ENCODE measurements at regions not wholly inside any gene's neighbourhood (a gene's known extent, or its start where the extent isn't known, plus 50 kb on each side); places are given as distances from the start of the nearest gene placed in this dataset.
"Not testable (repeated sequence)": the region's sequence is repeated elsewhere in the genome, so short reads cannot be mapped to it uniquely, and the experiment has no call there.

DNA sequence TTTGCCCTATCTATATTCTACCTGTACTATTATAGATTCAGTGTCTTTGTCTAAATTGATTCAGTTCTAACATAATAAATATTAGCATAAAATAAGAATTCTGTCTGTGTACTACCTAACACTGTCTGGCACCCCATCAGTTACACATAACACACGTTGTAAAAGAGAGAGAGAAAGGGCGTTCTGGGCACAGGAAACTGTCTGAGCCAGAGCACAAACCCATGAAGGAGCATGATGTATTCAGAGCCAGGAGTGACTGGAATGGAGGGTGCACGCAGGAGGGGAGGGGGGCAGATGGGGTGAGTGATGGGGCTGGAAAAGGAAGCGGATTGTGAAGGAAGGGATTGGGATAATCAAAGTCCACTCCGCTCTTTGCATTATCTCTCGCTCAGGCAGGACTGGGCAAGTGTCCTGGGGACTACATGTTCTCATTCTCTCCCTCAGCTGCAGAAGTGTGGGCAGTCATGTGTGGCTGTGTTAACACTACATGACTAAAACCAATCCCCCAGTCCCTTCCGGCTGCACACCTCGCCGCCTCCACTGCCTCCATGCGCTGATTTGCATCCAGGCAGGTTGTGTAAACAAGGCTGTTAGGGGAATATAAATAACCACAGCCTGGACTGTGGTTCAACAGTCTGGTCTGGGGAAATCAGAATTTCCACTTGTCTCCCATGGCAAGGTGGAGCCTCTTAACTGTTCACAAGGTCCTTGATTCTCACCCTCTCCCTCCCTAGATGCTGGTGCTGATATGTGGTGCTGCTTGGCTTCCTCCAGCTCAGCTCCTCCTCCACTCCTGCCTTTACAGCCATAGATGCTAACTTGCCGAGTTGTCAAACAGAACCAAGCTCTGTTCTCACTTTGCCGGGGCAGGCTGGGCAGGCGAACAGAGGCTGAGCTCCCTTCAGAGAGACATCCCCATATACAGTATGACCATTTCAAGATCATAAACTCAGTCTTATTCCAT lies 367.5 kb upstream of the BRINP1 start:
- no peak for DNase-seq

DNA sequence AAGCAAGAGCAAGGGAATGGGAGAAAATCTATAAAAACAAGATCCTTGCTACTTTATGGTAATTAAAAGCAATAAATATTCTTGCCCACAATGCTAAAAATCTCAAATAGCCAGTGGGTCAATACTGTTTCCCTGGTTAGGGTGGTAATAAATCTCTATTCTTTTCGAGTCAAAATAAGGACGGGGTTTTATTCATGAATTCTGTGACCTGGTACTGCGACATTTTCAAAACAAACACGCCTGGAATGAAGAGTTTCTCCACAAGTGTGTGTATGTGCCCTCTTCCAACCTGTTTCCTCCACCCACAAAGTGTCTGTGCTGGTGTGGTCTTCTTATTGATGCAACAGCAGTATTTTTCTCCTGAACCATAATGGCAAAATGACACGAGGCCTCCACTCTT lies 358.8 kb upstream of the BRINP1 start:
- DNase-seq = no peak

DNA sequence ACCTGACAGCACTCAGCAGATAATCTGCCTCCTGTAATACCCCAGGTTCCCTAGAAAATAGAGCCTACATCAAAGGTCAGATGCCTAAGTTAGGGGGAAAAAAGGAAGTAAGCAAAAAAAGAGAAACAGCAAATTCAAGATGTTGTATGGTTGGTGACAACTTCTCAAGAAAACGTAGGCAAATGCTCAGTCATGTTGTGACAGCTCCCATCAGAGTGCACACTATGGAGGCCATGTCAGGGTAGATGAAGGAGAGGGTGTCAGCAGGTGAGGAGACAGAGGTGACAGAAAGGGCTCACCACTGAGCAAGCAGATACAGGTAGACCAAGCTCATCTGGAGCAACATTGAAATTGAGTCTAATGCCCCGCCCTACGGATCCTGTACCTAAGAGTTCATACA lies 356.8 kb upstream of the BRINP1 start:
- no peak for DNase-seq

DNA sequence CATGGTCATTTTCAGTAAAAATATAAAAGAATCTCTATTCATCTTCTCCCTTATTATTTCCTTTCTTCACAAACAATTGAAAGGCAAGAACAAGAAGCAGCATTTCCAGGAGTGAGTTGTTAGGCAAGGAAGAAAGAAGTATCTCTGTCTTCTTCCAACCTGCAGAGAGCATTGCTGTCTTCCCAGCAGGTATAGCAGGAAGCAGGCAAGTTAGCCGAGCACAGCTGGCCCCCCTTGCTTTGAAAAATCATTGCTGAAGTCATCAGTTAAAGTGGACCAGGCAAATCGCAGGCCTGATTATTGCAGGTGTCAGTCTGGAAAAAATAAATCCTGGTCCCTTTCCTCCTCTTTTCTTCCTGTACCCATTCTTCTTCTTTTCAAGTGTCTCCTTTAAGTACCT lies 353.1 kb upstream of the BRINP1 start:
- no peak for DNase-seq

DNA sequence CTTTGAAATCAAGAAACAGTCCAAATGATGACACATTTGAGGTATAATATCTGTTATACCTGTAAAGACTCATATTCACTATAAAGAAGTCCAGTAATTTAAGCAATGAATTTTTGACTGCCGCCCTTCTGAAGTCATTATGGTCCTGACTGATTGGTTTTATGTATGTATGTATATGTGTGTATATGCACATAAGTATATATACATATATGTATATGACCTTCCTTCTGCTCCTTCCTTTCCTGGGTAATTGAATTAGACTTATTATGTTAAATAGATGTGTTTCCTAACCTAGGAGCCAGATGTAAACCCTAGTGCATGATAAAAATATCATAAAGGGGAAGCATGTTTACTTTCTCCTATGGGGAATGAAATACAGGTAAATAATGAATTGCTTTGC lies 343.1 kb upstream of the BRINP1 start:
- no peak for DNase-seq

DNA sequence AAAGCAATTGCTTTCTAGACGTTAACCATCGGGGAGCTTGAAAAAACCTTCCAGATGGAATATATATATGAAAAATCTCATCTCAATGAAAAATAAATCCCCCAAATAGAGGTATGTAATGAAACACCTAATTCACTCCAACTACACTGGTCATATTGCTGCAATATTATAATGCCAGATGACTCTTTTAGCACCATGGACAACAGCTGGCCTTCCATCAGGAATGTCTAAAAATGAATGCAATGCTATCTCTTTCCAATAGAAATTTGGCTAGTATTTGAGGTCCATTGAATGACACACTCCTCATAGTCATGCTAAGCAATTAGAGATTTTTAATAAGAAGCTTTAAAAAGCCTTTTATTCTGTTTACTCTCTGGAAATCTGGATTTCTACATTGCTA lies 340.2 kb upstream of the BRINP1 start:
- DNase-seq = no peak

DNA sequence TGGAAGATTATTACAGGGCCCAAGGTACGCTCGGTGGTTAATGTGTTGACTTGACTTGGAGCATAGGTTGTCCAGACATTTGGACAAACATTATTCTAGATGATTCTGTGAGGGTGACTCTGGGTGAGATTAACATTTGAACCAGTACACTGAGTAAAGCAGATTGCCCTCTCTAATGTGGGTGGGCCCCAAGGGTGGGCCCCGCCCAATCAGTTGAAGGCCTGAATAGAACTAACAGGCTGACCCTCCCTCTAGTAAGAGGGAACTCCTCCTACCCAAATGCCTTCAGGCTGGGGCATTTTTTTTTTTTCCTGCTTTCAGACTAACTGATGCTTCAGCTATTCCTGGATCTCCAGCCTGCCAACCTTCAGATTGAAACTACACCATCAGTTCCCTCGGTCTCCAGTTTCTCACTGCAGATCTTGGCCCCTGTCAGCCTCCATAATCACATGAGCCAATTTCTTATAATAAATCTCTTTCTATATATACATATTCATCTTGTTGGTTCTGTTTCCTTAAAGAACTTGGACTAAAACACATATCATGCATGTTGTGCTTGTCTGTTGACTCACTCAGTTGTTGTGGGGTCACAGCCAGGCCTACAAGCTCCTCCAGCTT lies 338.1 kb upstream of the BRINP1 start:
- DNase-seq = no peak

DNA sequence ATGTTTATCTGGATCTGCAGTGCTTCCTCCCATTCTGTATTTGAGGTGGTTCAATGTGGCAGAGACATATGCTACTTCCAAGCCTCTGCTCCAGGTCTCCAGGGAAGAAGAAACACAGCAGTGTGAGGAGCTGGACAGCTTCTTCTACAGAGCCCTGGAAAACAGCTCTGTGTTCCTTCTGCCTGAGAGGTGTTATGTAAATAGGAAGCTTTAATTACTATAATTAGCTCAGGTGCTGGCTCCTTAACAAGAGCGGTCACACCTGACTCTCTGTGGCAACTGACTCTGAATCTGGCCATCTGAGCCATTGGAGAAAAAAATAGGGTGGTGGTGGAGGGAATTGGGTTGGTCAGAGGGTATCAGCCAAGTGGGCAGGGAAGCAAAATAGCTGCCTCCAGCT lies 332.4 kb upstream of the BRINP1 start:
- DNase-seq = no peak

DNA sequence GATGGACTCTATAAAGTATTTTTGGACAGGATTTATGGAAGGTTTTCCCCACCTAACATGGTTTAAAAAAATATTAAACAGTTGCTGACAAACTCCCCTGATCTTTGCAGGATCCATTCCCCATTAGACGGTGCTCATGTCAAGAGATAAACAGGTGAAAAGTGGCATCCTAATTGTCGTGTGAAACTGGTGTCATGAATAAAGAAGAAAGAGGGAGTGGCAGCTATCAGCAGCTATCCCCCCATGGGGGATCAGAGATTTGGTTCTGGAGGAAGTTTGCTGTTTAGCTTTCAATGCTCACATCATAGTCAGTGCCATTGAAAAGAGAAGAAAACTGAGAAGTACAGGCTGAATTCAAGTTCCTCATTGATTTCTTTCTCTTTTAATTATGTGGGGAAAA lies 329.3 kb upstream of the BRINP1 start:
- no peak for DNase-seq

DNA sequence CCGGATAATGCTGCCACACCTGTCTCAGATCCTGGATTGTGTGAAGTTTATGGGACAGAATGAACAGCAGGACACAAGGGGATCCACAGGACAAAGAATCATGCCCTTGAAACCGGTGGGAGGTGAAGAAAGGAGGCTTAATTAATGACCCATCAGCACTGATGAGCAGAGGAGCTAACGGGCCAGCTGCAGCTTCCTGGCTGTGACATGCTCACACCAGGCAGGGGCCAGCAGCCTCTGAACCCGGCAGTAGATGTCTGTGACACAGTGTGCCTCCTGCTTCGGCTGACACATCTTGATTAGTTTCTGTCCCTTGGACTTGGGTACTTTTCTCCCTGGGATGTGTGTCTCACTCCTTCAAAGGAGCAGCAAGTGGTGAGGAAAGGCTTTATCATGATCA lies 328.8 kb upstream of the BRINP1 start:
- DNase-seq = no peak

DNA sequence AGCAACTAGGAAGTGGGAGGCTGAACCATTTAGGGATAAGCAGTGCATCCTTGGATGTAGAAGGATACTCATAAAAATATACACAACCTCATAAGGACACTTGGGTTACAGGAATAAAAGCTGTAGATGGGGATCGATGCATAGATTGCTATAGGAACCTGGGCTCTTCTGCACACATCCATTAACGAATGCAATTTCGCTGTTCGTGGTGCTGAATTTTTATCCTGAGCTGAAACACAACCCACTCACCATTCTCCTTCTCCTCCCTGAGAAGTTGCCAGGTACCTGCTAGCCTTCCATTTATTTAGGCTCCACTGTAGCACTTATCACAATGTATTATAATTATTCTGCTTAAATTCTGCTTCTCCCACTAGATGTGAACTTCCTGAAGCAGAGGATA lies 320.6 kb upstream of the BRINP1 start:
- no peak for DNase-seq

DNA sequence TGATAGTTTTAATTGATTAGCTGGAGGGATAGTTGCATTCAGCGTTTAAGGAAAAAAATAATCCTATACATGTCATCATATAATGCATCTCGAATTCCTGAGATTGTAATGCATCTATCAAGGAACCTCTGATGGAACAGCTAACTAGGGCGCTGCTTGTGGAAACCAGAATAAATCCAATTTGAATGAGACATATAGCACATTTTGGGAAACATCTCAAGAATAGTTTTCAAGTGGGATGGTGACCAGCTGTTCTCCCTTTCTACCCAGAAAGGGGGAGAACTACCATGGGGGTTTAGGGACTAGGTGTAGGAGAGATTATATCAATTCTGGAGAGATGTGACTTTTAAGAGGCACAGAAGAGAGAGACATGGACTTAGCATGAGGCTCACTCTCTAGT lies 319.3 kb upstream of the BRINP1 start:
- no peak for DNase-seq

DNA sequence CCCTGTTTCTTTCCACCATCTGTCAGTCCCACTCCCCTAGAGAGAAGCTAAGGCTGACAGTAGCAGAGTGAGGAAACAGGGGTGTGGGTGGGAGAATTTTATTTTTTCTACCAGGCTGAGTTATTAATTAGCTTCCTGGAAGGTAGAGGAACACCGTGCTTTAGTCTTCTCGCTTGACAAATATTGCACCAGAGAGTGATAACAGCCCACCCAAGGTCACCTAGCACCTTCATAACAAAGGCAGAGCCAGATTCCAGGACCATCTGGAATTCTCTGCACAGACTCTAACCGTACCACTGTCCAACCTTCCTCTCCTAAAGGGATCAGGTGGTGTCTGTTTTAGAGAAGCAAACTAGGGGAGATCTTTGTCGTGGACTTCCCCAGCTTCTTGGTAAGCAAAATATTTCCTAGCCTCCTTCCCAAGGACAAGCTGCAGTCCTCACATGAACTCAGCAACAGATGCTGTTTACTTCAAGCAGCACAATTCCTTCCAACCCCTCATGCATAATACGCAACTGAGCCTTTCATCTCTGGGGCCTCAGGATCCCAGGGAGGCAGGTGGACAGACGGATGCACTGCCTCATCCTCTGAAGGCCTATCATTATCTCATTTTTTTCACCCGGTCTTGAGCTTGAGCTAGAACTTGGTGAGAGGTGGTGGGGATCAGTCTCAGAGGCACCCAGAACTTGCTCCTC lies 308.7 kb upstream of the BRINP1 start:
- no peak for DNase-seq

DNA sequence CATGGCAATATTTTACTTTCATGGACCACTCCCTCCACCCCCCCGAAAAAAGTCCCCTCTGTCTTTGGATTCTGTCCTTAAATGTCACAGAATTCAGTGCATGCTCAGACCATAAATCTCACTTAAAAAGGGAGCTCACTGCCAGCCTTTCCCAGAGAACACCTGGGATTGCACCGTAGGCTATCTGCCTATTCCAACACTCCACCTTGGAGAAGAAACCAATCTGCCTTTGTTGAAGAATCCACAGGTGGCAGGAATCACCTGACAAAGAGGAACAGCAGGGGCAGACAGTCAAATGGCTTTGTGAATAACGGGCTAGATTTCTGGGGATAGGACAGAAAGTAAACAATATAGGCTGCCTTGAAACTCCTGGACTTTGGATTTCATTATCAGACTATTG lies 306.7 kb upstream of the BRINP1 start:
- no peak for DNase-seq

DNA sequence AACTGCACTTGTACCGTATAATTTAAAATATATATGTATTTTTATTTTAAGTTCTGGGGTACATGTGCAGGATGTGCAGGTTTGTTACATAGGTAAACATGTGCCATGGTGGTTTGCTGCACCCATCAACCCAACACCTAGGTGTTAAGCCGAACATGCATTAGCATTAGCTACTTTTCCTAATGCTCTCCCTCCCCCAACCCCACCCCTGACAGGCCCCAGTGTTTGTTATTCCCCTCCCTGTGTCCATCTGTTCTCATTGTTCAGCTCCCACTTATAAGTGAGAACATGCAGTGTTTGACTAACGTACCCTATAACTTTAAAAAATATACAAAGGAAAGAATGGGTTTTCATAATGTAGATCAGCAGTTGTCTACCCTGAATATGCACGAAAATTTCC lies 303.5 kb upstream of the BRINP1 start:
- DNase-seq = not testable (repeated sequence)

DNA sequence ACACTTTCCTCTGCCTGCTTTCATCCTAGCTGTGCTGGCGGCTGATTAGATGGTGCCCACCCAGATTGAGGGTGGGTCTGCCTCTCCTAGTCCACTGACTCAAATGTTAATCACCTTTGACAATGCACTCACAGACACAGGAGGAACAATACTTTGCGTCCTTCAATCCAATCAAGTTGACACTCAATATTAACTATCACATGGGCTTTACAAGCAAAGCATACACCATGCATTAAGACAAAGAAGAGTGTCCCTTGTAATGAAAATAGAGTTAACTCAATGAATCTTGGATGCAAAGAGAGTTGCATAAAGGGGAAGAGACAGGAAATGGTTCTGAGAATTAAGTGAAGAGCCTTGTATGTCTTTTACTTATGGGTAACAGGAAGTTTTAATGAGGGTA lies 298.7 kb upstream of the BRINP1 start:
- no peak for DNase-seq

DNA sequence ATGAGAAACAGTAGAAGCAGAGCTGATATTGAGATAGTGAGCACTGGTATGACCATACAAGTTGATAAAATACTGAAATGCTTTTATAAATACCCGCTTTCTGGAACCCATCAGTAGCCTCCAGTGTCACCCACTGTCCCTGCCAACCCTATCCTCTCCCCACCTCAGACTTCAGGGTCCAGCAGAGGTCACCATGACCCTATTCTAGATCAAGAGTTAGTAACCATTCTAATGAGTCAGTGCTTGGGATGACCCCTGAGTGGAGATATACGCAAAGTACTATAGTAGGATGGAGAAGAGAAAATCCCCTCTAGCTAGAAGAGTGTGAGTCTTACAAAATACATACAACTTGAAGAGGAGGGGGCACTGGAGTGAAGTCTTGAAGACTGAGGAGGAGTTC lies 297.9 kb upstream of the BRINP1 start:
- no peak for DNase-seq

DNA sequence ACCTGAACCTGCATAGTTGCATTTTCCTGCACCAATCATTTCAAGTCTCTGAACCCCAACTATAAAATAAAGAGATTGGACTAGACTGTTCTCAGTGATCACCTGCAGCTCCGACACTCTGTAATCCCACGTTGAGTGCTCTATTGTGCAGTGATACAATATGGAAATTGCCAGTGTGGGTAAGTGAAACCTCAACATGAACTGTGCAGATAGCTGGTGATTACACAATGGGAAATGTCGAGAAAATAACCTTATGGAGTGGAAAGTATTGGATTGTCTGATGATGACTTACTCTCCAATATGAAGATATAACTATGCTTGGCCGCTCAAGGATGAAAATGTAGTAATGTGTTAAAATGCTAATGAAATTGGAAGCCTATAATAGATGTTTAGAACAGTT lies 293.1 kb upstream of the BRINP1 start:
- no peak for DNase-seq

DNA sequence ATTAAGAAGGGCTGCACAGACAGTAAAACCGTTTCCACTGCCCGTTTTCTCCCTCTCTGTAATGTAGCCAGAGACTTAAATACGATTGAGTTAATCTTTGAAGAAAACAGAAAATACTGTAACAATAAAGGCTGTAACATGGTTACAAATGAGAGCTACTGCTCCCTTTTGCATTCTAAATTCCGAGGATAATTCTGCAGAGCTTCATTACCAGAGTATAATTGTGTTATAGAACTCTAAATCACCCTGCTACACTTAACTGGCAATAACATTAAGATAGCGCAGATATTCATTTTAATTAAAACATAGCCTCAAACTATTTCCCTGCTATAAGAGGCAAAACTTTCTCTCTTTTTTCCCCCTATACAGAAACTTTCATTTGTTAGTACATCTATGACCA lies 283.7 kb upstream of the BRINP1 start:
- no peak for DNase-seq

DNA sequence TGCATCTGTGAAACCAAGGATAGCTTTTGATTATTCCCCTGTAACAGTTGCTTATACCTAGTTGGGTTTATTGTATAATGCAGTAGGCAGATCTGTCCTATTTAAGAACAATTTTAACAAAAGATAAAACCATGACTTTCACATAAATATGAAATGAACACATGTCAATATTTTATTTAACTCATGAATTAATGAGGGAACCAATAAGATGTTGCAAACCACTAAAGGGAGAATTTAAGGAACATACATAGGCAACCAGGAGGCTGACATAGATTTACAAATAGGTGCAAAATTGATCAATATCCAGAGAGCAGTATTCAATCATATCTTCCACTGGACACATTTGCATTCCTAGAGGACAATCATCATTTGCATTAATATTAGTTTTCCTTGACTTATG lies 280.0 kb upstream of the BRINP1 start:
- no peak for DNase-seq

DNA sequence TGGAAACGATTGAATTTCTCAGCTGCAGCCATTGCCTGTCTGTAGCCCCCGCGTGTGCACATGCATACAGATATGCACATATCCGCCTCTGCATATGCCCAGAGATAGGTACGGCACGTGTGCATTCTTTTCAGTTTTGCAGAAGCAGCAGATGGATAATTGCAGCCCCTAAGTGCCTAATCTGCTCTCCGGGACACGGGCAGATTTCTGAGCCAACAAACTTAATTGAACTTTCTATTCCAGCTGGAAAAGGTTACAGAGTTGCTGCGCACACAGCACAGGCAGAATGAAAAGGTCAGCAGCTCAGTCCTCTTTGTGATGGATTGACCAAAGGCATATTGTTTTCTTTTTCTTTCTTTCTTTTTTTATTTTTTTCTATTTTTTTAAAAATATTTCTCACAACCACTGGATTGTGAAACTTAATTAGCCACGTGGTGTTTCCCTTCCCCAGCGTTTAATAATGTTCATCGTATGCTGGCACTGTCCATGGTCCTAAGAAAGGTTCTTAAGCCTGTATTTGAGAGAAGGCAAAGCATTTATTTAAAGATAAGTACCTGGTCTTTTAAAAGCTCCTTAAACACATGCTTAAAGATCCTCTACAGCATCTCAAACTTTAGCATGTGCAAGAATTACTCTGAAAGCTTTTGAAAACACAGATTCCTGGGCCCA lies 270.2 kb upstream of the BRINP1 start:
- no peak for DNase-seq

DNA sequence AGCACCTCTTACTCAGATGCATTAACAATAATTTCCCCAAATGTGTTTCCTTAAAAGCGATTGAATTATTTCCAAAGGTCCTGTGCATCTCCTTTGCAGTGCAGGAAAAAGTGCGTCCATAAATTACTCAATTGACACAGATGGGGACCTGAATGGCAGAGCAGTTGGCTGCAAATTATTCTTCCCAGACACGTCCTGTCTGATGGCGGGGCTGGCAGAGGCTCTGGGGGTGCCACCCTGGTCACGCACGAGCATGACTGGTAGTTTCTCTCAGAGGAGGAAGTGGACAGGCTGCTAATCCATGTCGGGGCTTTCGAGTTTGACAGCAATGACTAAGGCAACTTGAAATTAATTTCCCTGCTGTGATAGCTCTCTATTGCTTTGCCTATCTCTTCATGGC lies 264.8 kb upstream of the BRINP1 start:
- no peak for DNase-seq

DNA sequence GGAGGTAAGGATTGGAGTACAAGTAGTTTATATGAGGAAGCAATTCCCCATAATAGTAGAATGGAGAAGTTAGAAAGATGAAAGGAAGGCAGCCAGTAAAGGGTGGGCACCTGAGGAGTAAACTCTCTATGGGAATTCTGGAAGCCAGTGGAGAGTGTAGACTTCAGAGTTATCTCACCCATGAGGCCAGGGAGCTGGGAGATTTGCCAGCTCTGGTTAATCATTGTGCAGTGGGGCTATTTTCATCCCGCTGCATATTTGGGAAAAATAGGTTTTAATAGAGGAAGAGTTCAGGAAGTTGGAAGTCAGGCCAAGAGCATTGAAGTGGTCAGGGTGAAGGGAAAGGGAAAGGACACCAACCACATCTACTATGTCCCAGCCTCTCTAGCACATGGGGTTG lies 242.3 kb upstream of the BRINP1 start:
- no peak for DNase-seq

All from 8988T (cell line).